ENCODE measurements at regions not wholly inside any gene's neighbourhood (a gene's known extent, or its start where the extent isn't known, plus 50 kb on each side); places are given as distances from the start of the nearest gene placed in this dataset.

- Histone ChIP-seq H3K4me3 (no peak overlapping the region), H3K27ac (no peak overlapping the region), H3K27me3 (replicated peaks; ENCODE audit: insufficient read depth) (no peaks in the 10 kb centered on the region), H3K4me1 (replicated peaks) (no peaks in the 10 kb centered on the region), H3K9me3 (no peaks in the 10 kb centered on the region), H3K36me3 (no peaks in the 10 kb centered on the region)
- TF ChIP-seq POLR2AphosphoS5 (IDR thresholded peaks at IDR 0.05) (no peak), CTCF (IDR thresholded peaks at IDR 0.05) (no peak), POLR2A (IDR thresholded peaks at IDR 0.05) (no peak)
- 88% methylated on average over 3 of the region's 3 CpGs for WGBS
- no peak for DNase-seq (ENCODE audit: low spot score)
- intact Hi-C loops (cut with DNase I): no loop called here
Measured at GRCh38 chr14:71579331-71579730, 352.9 kb upstream of the RGS6 start.

GRCh38 chr14:71582705-71583104 lies 349.5 kb upstream of the RGS6 start:
- WGBS: 87% methylated on average over 1 of the region's 1 CpG
- H3K27ac ChIP-seq: no peak overlapping the region
- intact Hi-C loops (cut with DNase I): loop anchor here (10.0 kb wide), 1 partner anchor 258 kb away; the partner anchor contains the start of gene SIPA1L1

GRCh38 chr14:71583194-71583593 lies 349.0 kb upstream of the RGS6 start:
- no peaks in the 10 kb centered on the region for H3K9me3 ChIP-seq
- TF ChIP-seq POLR2A (IDR thresholded peaks at IDR 0.05) (no peak), POLR2AphosphoS5 (IDR thresholded peaks at IDR 0.05) (no peak), CTCF (IDR thresholded peaks at IDR 0.05) (no peak)
- DNase-seq (ENCODE audit: low spot score): no peak
- 69% methylated on average over 2 of the region's 2 CpGs for WGBS
- no peaks in the 10 kb centered on the region for H3K4me1 ChIP-seq (replicated peaks)
- no peaks in the 10 kb centered on the region for H3K36me3 ChIP-seq
- intact Hi-C loops (cut with DNase I): loop anchor here (10.0 kb wide), 1 partner anchor 258 kb away; the partner anchor contains the start of gene SIPA1L1
- H3K4me3 ChIP-seq: no peak overlapping the region
- H3K27ac ChIP-seq: no peak overlapping the region
- no peaks in the 10 kb centered on the region for H3K27me3 ChIP-seq (replicated peaks; ENCODE audit: insufficient read depth)

More at GRCh38 chr14:71582705-71583104, 349.5 kb upstream of the RGS6 start:
- H3K27me3 ChIP-seq (replicated peaks; ENCODE audit: insufficient read depth): no peaks in the 10 kb centered on the region
- H3K4me1 ChIP-seq (replicated peaks): no peaks in the 10 kb centered on the region
- no peaks in the 10 kb centered on the region for H3K9me3 ChIP-seq
- no peaks in the 10 kb centered on the region for H3K36me3 ChIP-seq
- TF ChIP-seq POLR2AphosphoS5 (IDR thresholded peaks at IDR 0.05): no peak
- no peak for TF ChIP-seq POLR2A (IDR thresholded peaks at IDR 0.05)
- TF ChIP-seq CTCF (IDR thresholded peaks at IDR 0.05): no peak
- no peak for DNase-seq (ENCODE audit: low spot score)
- no peak overlapping the region for H3K4me3 ChIP-seq

GRCh38 chr14:71583705-71584104 lies 348.5 kb upstream of the RGS6 start:
- TF ChIP-seq CTCF (IDR thresholded peaks at IDR 0.05) (no peak), POLR2AphosphoS5 (IDR thresholded peaks at IDR 0.05) (no peak), POLR2A (IDR thresholded peaks at IDR 0.05) (no peak)
- no peaks in the 10 kb centered on the region for H3K36me3 ChIP-seq
- H3K27me3 ChIP-seq (replicated peaks; ENCODE audit: insufficient read depth): no peaks in the 10 kb centered on the region
- H3K4me1 ChIP-seq (replicated peaks): no peaks in the 10 kb centered on the region
- no peak overlapping the region for H3K4me3 ChIP-seq
- no peaks in the 10 kb centered on the region for H3K9me3 ChIP-seq
- H3K27ac ChIP-seq: no peak overlapping the region
- intact Hi-C loops (cut with DNase I): loop anchor here (10.0 kb wide), 1 partner anchor 259 kb away; the partner anchor contains the start of gene SIPA1L1
- DNase-seq (ENCODE audit: low spot score): no peak

GRCh38 chr14:71585361-71585760 lies 346.9 kb upstream of the RGS6 start:
- Histone ChIP-seq H3K9me3 (no peaks in the 10 kb centered on the region), H3K4me1 (replicated peaks) (no peaks in the 10 kb centered on the region), H3K27ac (no peak overlapping the region), H3K4me3 (no peak overlapping the region), H3K36me3 (no peaks in the 10 kb centered on the region), H3K27me3 (replicated peaks; ENCODE audit: insufficient read depth) (no peaks in the 10 kb centered on the region)
- intact Hi-C loops (cut with DNase I): loop anchor here (10.0 kb wide), 1 partner anchor 261 kb away; the partner anchor contains the start of gene SIPA1L1
- no peak for DNase-seq (ENCODE audit: low spot score)
- no peak for TF ChIP-seq POLR2A (IDR thresholded peaks at IDR 0.05)

All from prostate gland (tissue), 2 donors.